ENCODE measurements at regions not wholly inside any gene's neighbourhood (a gene's known extent, or its start where the extent isn't known, plus 50 kb on each side); places are given as distances from the start of the nearest gene placed in this dataset.
"Not testable (repeated sequence)": the region's sequence is repeated elsewhere in the genome, so short reads cannot be mapped to it uniquely, and the experiment has no call there.

GRCh38 chr12:126960221-126960620, 1306.7 kb upstream of the TMEM132C start:
- in situ Hi-C loops (cut with MboI; ENCODE audit: low sequenced_read_pairs): no loop called here

DNA sequence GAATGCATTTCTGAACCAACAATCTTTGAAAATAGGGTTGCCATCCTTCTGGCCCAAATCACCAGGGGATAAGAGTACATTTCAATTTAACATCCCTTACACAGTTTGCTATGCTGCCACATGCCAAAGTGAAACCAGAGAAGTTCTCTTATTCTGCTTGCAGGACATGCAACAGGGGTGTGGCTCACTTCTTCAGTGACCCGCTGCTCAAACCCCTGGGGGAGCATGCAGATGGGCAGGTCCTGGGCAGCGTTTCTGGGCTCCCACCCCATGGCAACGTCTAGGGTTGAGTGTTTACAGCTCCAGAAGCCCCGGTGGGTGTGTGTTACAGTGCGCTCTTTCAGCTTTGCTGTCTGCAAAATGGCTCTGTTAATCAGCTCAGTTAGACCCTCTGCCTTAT, 1306.3 kb upstream of the TMEM132C start:
- in situ Hi-C loops (cut with MboI; ENCODE audit: low sequenced_read_pairs): no loop called here

- in situ Hi-C loops (cut with MboI; ENCODE audit: low sequenced_read_pairs): no loop called here
These were observed 1303.1 kb upstream of the TMEM132C start for GRCh38 chr12:126963825-126964224.

DNA sequence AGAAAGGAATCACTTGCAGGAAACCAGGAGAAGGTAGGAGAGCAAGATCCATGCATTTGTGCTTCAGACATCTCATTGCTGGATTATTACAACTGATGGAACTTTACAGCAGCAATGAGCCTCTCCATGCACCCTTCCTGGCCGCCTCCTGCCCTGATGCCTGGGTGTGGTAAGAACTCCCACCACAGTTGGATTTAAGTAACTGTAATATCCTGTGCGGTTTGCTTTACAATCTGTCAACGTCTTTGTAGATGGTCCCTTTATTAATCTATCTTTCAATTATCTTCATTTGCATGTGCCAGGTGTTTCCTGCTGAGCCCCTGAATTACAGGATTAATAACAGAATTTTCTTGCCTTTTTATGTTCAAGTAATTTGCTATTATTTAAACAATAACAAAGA, 1300.5 kb upstream of the TMEM132C start:
- in situ Hi-C loops (cut with MboI; ENCODE audit: low sequenced_read_pairs): no loop called here

GRCh38 chr12:126967152-126967551, 1299.8 kb upstream of the TMEM132C start:
- in situ Hi-C loops (cut with MboI; ENCODE audit: low sequenced_read_pairs): no loop called here

- in situ Hi-C loops (cut with MboI; ENCODE audit: low sequenced_read_pairs): no loop called here
These were observed 1292.2 kb upstream of the TMEM132C start for GRCh38 chr12:126974779-126975178.

DNA sequence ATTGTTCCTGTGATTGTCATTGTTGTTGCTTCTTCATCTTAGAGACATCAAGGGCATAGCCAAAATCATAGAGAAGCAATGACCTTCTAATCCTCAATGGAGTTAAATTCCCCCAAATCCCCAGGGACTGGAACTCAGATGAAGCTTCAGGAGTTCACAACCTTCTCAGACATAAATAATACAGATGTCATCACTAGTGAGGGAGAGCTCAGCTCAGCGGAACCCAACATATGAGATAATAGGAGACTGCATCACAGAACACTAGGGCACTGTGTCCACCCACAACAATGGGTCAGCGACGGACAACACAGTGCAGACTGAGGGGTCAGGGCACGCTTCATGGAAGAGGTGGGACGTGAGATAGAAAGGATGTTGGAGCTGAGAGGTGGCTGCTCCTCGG, 1290.4 kb upstream of the TMEM132C start:
- in situ Hi-C loops (cut with MboI; ENCODE audit: low sequenced_read_pairs): no loop called here

- in situ Hi-C loops (cut with MboI; ENCODE audit: low sequenced_read_pairs): not testable (repeated sequence)
These were observed 1287.4 kb upstream of the TMEM132C start for GRCh38 chr12:126979564-126979963.

- in situ Hi-C loops (cut with MboI; ENCODE audit: low sequenced_read_pairs): no loop called here
These were observed 1284.3 kb upstream of the TMEM132C start for GRCh38 chr12:126982707-126983106.

DNA sequence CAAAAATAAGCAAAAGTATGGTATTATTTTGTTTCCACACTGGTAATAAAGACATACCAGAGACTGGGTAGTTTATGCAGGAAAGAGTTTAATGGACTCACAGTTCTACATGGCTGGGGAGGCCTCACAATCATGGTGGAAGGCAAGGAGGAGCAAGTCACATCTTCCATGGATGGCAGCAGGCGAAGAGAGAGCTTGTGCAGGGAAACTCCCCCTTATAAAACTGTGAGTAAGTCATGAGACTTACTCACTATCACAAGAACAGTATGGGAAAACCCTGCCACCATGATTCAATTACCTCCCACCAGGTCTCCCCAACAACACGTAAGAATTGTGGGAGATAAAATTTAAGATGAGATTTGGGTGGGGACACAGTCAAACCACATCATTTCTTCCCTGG, 1283.2 kb upstream of the TMEM132C start:
- in situ Hi-C loops (cut with MboI; ENCODE audit: low sequenced_read_pairs): not testable (repeated sequence)

DNA sequence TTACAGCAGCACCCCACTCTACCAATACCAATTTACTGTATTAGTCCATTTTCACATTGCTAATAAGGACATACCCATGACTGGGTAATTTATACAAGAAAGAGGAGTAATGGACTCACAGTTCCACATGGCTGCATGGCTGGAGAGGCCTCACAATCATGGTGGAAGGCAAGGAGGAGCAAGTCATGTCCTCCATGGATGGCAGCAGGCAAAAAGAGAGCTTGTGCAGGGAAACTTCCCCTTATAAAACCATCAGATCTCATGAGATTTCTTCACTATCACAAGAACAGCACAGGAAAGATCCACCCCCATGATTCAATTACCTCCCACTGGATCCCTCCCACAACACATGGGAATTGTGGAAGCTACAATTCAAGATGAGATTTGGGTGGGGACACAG, 1281.3 kb upstream of the TMEM132C start:
- in situ Hi-C loops (cut with MboI; ENCODE audit: low sequenced_read_pairs): not testable (repeated sequence)

GRCh38 chr12:126989532-126989931, 1277.4 kb upstream of the TMEM132C start:
- in situ Hi-C loops (cut with MboI; ENCODE audit: low sequenced_read_pairs): no loop called here

- in situ Hi-C loops (cut with MboI; ENCODE audit: low sequenced_read_pairs): no loop called here
These were observed 1273.1 kb upstream of the TMEM132C start for GRCh38 chr12:126993898-126994297.

DNA sequence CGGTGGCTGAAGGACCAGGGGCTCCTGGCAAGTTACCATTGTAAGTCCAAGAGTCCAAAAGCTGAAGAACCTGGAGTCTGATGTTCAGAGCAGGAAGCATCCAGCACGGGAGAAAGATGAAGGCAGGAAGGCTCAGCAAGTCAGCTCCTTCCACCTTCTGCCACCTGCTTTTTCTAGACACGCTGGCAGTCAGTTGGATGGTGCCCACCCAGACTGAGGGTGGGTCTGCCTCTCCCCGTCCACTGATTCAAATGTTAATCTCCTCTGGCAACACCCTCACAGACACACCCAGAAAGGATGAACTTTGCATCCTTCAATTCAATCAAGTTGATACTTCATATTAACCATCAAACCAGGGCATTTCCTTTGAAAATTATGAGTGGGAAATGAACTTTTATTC, 1272.4 kb upstream of the TMEM132C start:
- in situ Hi-C loops (cut with MboI; ENCODE audit: low sequenced_read_pairs): no loop called here

- in situ Hi-C loops (cut with MboI; ENCODE audit: low sequenced_read_pairs): no loop called here
These were observed 1268.9 kb upstream of the TMEM132C start for GRCh38 chr12:126998031-126998430.

DNA sequence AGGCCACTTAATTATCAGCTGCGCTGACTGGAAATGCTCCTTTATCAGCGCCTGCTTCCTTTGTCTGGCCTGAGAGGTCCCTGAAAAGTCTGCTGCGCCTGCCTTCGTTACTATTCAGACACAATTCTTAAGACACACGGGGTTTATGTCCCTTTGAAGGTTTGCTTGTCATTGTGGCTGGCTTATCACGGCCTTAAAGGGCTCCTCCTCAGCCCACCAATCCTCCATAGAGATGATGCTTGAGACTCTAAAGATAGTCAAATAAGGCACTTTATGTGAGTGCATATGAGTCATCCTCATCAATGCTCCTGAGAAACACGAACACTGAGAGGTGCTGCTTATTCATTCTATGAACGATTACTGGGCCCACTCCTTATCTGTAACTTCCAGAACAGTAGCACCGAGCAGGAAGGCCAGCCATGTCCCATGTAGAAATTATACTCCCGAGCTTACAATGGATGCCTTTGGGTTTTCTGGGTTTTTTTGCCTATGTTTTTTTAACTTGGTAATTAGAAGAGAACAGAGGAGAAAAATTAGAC, 1268.2 kb upstream of the TMEM132C start:
- in situ Hi-C loops (cut with MboI; ENCODE audit: low sequenced_read_pairs): no loop called here

DNA sequence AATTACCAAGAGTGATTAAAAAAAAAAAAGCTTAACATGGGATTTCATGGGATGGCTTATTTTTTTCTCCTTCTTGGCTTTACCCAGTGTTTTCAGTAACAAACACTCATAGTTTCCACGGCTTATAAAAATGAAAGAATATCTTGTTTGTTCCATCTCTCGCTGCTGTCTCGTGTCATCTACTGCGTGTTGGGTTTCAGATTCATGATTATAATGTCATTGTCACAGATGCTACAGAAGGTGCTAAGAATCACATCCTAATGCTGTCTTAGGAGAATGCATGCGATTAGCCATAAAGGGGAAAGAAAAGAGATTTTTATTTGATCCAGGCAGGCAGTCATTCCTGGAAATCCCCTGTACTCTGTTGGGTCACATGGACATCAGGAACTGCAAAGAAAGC, 1267.6 kb upstream of the TMEM132C start:
- in situ Hi-C loops (cut with MboI; ENCODE audit: low sequenced_read_pairs): no loop called here

GRCh38 chr12:127005406-127005805, 1261.6 kb upstream of the TMEM132C start:
- in situ Hi-C loops (cut with MboI; ENCODE audit: low sequenced_read_pairs): no loop called here

DNA sequence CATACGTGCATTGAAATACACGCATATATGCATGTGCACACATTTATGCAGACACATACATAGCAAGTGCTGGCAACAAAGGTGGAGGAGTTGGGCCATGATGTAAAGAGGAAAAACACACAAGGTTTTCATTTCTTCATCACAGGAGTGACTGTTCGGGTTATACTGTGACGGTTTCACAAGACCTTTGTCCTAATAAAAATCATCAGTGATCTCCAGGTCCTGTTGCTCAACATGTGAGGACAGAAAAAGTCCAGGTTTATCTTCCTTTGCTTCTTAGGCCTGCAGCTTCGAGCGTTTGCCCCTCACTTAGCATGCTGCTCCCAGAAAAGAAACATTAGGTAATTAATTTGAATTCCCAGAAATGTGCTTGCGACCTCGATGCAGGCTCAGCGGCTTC, 1260.0 kb upstream of the TMEM132C start:
- in situ Hi-C loops (cut with MboI; ENCODE audit: low sequenced_read_pairs): no loop called here

DNA sequence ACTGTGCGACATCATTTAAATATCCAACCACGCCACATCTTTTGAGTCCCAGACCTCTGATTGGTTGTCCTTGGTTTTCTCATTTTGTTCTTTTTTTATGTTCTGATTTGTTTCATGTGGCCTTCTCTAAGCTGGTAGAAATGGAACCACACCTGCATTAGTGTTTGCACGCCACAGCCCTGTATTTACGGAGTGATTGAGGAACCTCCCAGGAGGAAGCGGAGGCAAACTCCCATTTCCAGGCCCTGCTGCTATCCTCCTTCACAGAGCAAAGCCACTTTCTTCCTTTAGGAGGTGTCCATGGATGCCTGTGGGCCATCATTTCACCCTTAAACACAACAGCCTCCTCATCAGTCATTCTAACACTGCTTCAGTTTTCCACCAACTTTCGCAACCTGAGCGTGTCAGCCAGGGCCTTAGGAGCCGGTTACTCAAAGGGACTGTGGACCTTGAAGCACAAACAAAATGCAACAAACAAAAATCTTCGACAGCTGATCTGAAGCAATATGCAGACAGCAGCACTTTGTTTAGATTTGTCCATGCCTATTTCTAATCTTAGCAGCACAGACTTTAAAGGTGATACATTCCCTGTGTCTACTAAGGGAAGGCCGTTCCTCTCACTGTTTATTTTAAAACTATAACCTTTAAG, 1258.1 kb upstream of the TMEM132C start:
- in situ Hi-C loops (cut with MboI; ENCODE audit: low sequenced_read_pairs): no loop called here

- in situ Hi-C loops (cut with MboI; ENCODE audit: low sequenced_read_pairs): no loop called here
These were observed 1254.9 kb upstream of the TMEM132C start for GRCh38 chr12:127012109-127012508.

DNA sequence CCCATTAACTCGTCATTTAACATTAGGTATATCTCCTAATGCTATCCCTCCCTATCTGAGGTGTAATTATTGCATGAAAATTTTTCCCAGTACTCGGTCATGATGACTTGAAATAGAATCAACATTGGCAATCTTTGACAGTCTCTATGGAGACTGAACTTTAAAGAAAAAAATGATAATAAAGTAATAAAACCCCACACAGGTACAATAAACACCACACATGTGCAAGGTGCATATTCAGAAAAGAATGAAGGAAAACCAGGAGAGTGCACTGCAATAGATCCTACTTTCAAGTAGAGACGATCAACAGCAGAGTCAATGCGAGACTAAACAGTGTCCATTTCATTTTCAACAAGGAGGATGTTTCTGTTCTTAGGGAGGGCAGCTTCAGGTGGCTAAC, 1253.8 kb upstream of the TMEM132C start:
- in situ Hi-C loops (cut with MboI; ENCODE audit: low sequenced_read_pairs): no loop called here

- in situ Hi-C loops (cut with MboI; ENCODE audit: low sequenced_read_pairs): no loop called here
These were observed 1252.9 kb upstream of the TMEM132C start for GRCh38 chr12:127014079-127014478.

All from HL-60/S4 (cell line).